ENCODE measurements at regions not wholly inside any gene's neighbourhood (a gene's known extent, or its start where the extent isn't known, plus 50 kb on each side); places are given as distances from the start of the nearest gene placed in this dataset.

- TF ChIP-seq ATF3 (IDR thresholded peaks at IDR 0.05; ENCODE audit: borderline replicate concordance, extremely low read depth, low read depth, low read length) (no peak), ESRRA (IDR thresholded peaks at IDR 0.05; ENCODE audit: low read length) (no peak), SMAD1 (IDR thresholded peaks at IDR 0.05; ENCODE audit: low read depth, partially characterized antibody) (no peak)
Measured at GRCh38 chr12:90262251-90262650, 553.6 kb upstream of the ATP2B1 start.

All from GM12878 (cell line).